ENCODE measurements at regions not wholly inside any gene's neighbourhood (a gene's known extent, or its start where the extent isn't known, plus 50 kb on each side); places are given as distances from the start of the nearest gene placed in this dataset.

DNA sequence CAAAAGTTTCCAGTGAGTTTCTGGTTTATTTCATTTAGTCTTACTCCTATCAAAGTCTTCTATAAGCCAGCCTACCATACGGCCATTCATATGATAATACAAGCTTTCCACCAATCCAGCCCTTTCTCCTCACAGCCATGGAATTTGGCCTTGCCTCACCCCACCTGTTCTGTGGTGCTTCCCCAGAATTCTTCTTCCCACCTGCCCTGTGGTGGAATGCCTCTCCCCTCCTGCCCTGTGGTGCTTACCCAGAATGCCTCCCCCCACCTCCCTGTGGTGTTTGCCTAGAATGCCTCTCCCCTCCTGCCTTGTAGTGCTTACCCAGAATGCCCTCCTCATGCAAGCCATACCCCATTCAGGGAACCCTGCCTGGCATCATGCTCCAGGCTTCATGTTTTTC, 90.3 kb upstream of the APC start:
- TF ChIP-seq, protein P1, sequence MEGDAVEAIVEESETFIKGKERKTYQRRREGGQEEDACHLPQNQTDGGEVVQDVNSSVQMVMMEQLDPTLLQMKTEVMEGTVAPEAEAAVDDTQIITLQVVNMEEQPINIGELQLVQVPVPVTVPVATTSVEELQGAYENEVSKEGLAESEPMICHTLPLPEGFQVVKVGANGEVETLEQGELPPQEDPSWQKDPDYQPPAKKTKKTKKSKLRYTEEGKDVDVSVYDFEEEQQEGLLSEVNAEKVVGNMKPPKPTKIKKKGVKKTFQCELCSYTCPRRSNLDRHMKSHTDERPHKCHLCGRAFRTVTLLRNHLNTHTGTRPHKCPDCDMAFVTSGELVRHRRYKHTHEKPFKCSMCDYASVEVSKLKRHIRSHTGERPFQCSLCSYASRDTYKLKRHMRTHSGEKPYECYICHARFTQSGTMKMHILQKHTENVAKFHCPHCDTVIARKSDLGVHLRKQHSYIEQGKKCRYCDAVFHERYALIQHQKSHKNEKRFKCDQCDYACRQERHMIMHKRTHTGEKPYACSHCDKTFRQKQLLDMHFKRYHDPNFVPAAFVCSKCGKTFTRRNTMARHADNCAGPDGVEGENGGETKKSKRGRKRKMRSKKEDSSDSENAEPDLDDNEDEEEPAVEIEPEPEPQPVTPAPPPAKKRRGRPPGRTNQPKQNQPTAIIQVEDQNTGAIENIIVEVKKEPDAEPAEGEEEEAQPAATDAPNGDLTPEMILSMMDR (IDR thresholded peaks at IDR 0.05; ENCODE audit: low read depth, low read length) = no peak
- TF ChIP-seq EZH2phosphoT487 (IDR thresholded peaks at IDR 0.05; ENCODE audit: low read depth) = no peak
